ENCODE measurements at regions not wholly inside any gene's neighbourhood (a gene's known extent, or its start where the extent isn't known, plus 50 kb on each side); places are given as distances from the start of the nearest gene placed in this dataset.
"Not testable (repeated sequence)": the region's sequence is repeated elsewhere in the genome, so short reads cannot be mapped to it uniquely, and the experiment has no call there.

GRCh38 chr4:179372746-179373145 lies 1930.5 kb upstream of the AGA start:
- no peak overlapping the region for H3K4me3 Mint-ChIP-seq (ENCODE audit: unreplicated experiment)
- no peaks in the 10 kb centered on the region for H3K36me3 Mint-ChIP-seq (ENCODE audit: insufficient read depth, unreplicated experiment)
- no peaks in the 10 kb centered on the region for H3K36me3 ChIP-seq (ENCODE audit: control insufficient read depth, insufficient read depth, low read length)
- H3K4me1 ChIP-seq: no peaks in the 10 kb centered on the region
- ChIA-PET CTCF (no interaction called here), POLR2A (no interaction called here)
- no TSS peak for BruUV-seq (replicated peaks)
- no peak for TF ChIP-seq CTCF (IDR thresholded peaks at IDR 0.05; ENCODE audit: insufficient read depth in 1 of 2, low read depth in 1 of 2, low read length in 1 of 2, severe bottlenecking in 1 of 2, unreplicated experiment in 1 of 2)
- DNase-seq: no peak
- H3K4me1 Mint-ChIP-seq (ENCODE audit: low read depth, unreplicated experiment): no peaks in the 10 kb centered on the region
- intact Hi-C loops (cut with micrococcal nuclease; ENCODE audit: unreplicated experiment): no loop called here
- no peak overlapping the region for H3K4me3 ChIP-seq (ENCODE audit: low read depth, low read length)
- H3K9me3 ChIP-seq: no peaks in the 10 kb centered on the region
- H3K9me3 Mint-ChIP-seq (ENCODE audit: unreplicated experiment): no peaks in the 10 kb centered on the region
- H3K27me3 Mint-ChIP-seq (ENCODE audit: insufficient read depth, unreplicated experiment): no peaks in the 10 kb centered on the region
- H3K27ac Mint-ChIP-seq (ENCODE audit: unreplicated experiment): no peak overlapping the region
- H3K27me3 ChIP-seq (replicated peaks; ENCODE audit: control insufficient read depth, insufficient read depth, low read length): no peaks in the 10 kb centered on the region

DNA sequence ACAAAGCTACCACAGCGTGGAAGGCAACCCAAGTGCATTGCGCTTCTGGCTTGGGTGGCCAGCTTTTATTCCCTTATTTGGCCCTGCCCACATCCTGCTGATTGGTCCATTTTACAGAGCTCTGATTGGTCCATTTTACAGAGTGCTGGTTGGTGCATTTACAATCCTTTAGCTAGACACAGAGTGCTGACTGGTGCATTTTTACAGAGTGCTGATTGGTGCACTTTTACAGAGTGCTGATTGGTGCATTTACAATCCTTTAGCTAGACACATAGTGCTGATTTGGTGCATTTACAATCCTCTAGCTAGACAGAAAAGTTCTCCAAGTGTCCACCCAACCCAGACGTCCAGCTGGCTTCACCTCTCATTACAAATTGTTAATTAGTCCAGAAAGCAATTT lies 1936.6 kb upstream of the AGA start:
- H3K27me3 Mint-ChIP-seq (ENCODE audit: insufficient read depth, unreplicated experiment); H3K4me3 Mint-ChIP-seq (ENCODE audit: unreplicated experiment); H3K27me3 ChIP-seq (replicated peaks; ENCODE audit: control insufficient read depth, insufficient read depth, low read length); H3K4me1 Mint-ChIP-seq (ENCODE audit: low read depth, unreplicated experiment); H3K36me3 Mint-ChIP-seq (ENCODE audit: insufficient read depth, unreplicated experiment); H3K36me3 ChIP-seq (ENCODE audit: control insufficient read depth, insufficient read depth, low read length); POLR2A ChIA-PET; H3K27ac Mint-ChIP-seq (ENCODE audit: unreplicated experiment); DNase-seq; H3K9me3 ChIP-seq; BruUV-seq (replicated peaks); H3K4me1 ChIP-seq; CTCF ChIA-PET; intact Hi-C loops (cut with micrococcal nuclease; ENCODE audit: unreplicated experiment); H3K4me3 ChIP-seq (ENCODE audit: low read depth, low read length): not testable (repeated sequence)
- H3K9me3 Mint-ChIP-seq (ENCODE audit: unreplicated experiment): peaks cover 15% of the 10 kb centered on the region

DNA sequence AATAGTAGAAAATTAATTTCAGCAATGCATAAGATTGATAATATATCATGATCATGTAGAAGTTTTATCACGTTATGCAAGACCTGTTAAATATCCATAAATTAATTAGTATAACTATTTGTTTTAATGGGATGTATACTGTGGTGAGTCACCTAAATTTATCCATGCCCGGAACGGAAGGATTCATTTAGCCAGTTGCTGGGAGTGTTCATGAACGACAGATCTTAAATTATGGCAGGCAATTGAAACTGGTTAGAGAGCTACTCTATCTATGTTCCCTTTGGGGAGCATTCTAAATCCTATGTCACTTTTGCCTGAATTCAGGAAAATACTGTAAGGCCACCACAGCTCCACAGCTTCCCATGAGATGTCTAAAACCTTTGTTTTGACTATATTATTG lies 1950.5 kb upstream of the AGA start:
- Mint-ChIP-seq H3K27me3 (ENCODE audit: insufficient read depth, unreplicated experiment) (no peaks in the 10 kb centered on the region), H3K4me1 (ENCODE audit: low read depth, unreplicated experiment) (no peaks in the 10 kb centered on the region), H3K36me3 (ENCODE audit: insufficient read depth, unreplicated experiment) (no peaks in the 10 kb centered on the region), H3K27ac (ENCODE audit: unreplicated experiment) (no peak overlapping the region), H3K4me3 (ENCODE audit: unreplicated experiment) (no peak overlapping the region), H3K9me3 (ENCODE audit: unreplicated experiment) (no peaks in the 10 kb centered on the region)
- no peak overlapping the region for H3K4me3 ChIP-seq (ENCODE audit: low read depth, low read length)
- no peaks in the 10 kb centered on the region for H3K4me1 ChIP-seq
- no peaks in the 10 kb centered on the region for H3K9me3 ChIP-seq
- no peaks in the 10 kb centered on the region for H3K36me3 ChIP-seq (ENCODE audit: control insufficient read depth, insufficient read depth, low read length)
- no TSS peak for BruUV-seq (replicated peaks)
- no peaks in the 10 kb centered on the region for H3K27me3 ChIP-seq (replicated peaks; ENCODE audit: control insufficient read depth, insufficient read depth, low read length)
- ChIA-PET CTCF (no interaction called here), POLR2A (no interaction called here)
- no peak for TF ChIP-seq CTCF (IDR thresholded peaks at IDR 0.05; ENCODE audit: insufficient read depth in 1 of 2, low read depth in 1 of 2, low read length in 1 of 2, severe bottlenecking in 1 of 2, unreplicated experiment in 1 of 2)
- DNase-seq: no peak
- intact Hi-C loops (cut with micrococcal nuclease; ENCODE audit: unreplicated experiment): no loop called here

DNA sequence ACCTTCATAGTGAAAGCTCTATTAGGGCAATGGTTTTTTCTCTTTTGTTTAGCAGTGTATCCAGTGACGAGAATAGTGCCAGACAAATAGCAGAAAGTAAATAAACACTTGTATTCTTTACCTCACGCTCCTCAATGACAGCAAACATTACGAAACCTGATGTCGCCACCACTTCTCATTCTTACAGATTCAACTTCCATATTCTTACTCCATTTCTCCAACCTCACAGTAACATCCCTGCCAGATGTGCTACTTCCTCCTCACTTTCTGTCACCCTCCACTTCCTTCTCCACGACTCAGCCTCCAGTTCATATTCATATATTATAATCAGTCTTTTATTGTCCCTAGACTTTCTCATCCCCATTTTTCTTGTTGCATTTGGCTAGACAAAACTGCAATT lies 1956.2 kb upstream of the AGA start:
- Histone ChIP-seq H3K9me3 (no peaks in the 10 kb centered on the region), H3K36me3 (ENCODE audit: control insufficient read depth, insufficient read depth, low read length) (no peaks in the 10 kb centered on the region), H3K4me3 (ENCODE audit: low read depth, low read length) (no peak overlapping the region), H3K4me1 (no peaks in the 10 kb centered on the region), H3K27me3 (replicated peaks; ENCODE audit: control insufficient read depth, insufficient read depth, low read length) (no peaks in the 10 kb centered on the region)
- ChIA-PET POLR2A (no interaction called here), CTCF (no interaction called here)
- Mint-ChIP-seq H3K27me3 (ENCODE audit: insufficient read depth, unreplicated experiment) (peaks cover 6% of the 10 kb centered on the region), H3K4me1 (ENCODE audit: low read depth, unreplicated experiment) (no peaks in the 10 kb centered on the region), H3K27ac (ENCODE audit: unreplicated experiment) (no peak overlapping the region), H3K4me3 (ENCODE audit: unreplicated experiment) (no peak overlapping the region), H3K36me3 (ENCODE audit: insufficient read depth, unreplicated experiment) (no peaks in the 10 kb centered on the region), H3K9me3 (ENCODE audit: unreplicated experiment) (peaks cover 18% of the 10 kb centered on the region)
- no TSS peak for BruUV-seq (replicated peaks)
- TF ChIP-seq CTCF (IDR thresholded peaks at IDR 0.05; ENCODE audit: insufficient read depth in 1 of 2, low read depth in 1 of 2, low read length in 1 of 2, severe bottlenecking in 1 of 2, unreplicated experiment in 1 of 2): no peak
- no peak for DNase-seq
- intact Hi-C loops (cut with micrococcal nuclease; ENCODE audit: unreplicated experiment): no loop called here

Measured in Caco-2 (cell line).